ENCODE measurements at regions not wholly inside any gene's neighbourhood (a gene's known extent, or its start where the extent isn't known, plus 50 kb on each side); places are given as distances from the start of the nearest gene placed in this dataset.
"Not testable (repeated sequence)": the region's sequence is repeated elsewhere in the genome, so short reads cannot be mapped to it uniquely, and the experiment has no call there.

- Histone ChIP-seq H3K36me3 (ENCODE audit: insufficient read depth, insufficient read length, low read length) (no peaks in the 10 kb centered on the region), H3K4me3 (ENCODE audit: insufficient read length, low read depth) (no peak overlapping the region), H3K27me3 (ENCODE audit: insufficient read depth, insufficient read length) (no peaks in the 10 kb centered on the region), H3K9ac (ENCODE audit: insufficient read length, low read depth) (no peak overlapping the region), H3K4me1 (ENCODE audit: insufficient read depth, insufficient read length) (peaks cover 3% of the 10 kb centered on the region), H3K9me3 (ENCODE audit: insufficient read depth, low read length) (no peaks in the 10 kb centered on the region)
- DNase-seq (ENCODE audit: low read depth, low spot score), result no peak
- TF ChIP-seq YY1 (IDR thresholded peaks at IDR 0.05; ENCODE audit: insufficient read depth, insufficient read length) (no peak), ZNF274 (IDR thresholded peaks at IDR 0.05; ENCODE audit: low read depth, low read length) (no peak), SUZ12 (IDR thresholded peaks at IDR 0.05; ENCODE audit: extremely low read depth, insufficient read depth, insufficient read length) (no peak)
These were observed 77.4 kb upstream of the MEGF10 start for GRCh38 chr5:127213231-127213630.

DNA sequence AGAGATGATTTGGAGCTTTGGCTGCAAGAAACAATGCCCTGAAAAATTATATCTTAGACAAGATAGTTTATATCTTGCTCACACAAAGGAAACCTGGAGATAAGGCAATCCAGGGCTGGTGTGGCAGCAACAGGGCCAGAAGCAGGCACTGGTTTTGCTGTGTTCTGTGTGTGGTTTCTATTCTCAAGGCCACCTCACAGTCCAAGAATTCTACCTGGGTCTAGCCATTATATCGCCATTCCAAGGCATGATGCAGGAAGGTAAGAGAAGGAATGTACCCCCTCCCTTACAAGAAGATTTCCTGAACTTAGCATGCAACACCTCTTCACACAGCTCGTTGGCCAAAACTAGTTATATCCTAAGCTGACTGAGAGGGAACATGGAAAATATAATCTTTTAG, 74.5 kb upstream of the MEGF10 start:
- Histone ChIP-seq H3K9me3 (ENCODE audit: insufficient read depth, low read length) (no peaks in the 10 kb centered on the region), H3K36me3 (ENCODE audit: insufficient read depth, insufficient read length, low read length) (no peaks in the 10 kb centered on the region), H3K9ac (ENCODE audit: insufficient read length, low read depth) (no peak overlapping the region), H3K27me3 (ENCODE audit: insufficient read depth, insufficient read length) (no peaks in the 10 kb centered on the region), H3K4me3 (ENCODE audit: insufficient read length, low read depth) (no peak overlapping the region), H3K4me1 (ENCODE audit: insufficient read depth, insufficient read length) (peaks cover 3% of the 10 kb centered on the region)
- TF ChIP-seq ZNF274 (IDR thresholded peaks at IDR 0.05; ENCODE audit: low read depth, low read length) (no peak), YY1 (IDR thresholded peaks at IDR 0.05; ENCODE audit: insufficient read depth, insufficient read length) (no peak), SUZ12 (IDR thresholded peaks at IDR 0.05; ENCODE audit: extremely low read depth, insufficient read depth, insufficient read length) (no peak)
- DNase-seq (ENCODE audit: low read depth, low spot score), result no peak

DNA sequence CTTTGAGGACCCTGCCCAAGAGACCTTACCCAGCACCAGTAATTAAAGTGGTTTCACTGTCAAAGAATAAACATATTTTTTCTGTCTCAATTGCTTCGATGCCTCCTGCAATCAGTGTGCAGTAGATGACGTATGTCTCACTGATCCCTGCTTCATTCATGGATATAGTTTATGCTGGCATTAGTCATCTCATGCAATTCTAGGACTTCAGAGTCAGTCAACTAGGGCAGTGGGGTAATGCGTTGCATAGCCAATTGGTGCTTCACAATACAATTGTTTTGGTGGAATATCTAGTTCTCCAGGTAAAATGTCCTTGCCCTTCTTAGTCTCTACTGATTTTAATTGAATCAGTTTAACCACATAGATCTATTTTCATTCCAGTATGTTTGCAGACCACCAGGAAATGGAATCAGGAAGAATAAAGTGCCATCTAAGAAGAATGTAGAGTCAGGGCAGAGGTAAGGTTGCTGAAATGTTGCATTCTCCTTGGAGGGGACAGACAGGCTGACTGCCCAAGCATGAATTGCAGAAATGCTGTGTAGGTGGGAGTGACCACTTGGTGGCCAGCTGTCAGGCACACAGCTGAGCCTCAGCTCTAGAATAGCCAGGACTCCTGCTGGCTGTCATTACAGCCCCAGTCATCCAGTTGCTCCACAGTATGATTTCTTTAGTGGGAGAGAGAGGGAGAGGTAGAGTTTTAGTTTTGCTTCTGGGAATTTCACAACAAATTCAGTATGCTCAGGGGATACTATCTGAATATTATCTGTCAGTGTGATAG, 73.5 kb upstream of the MEGF10 start:
- no peaks in the 10 kb centered on the region for H3K36me3 ChIP-seq (ENCODE audit: insufficient read depth, insufficient read length, low read length)
- H3K27me3 ChIP-seq (ENCODE audit: insufficient read depth, insufficient read length), result no peaks in the 10 kb centered on the region
- no peaks in the 10 kb centered on the region for H3K9me3 ChIP-seq (ENCODE audit: insufficient read depth, low read length)
- H3K9ac ChIP-seq (ENCODE audit: insufficient read length, low read depth), result no peak overlapping the region
- peaks cover 3% of the 10 kb centered on the region for H3K4me1 ChIP-seq (ENCODE audit: insufficient read depth, insufficient read length)
- DNase-seq (ENCODE audit: low read depth, low spot score), result no peak
- H3K4me3 ChIP-seq (ENCODE audit: insufficient read length, low read depth), result no peak overlapping the region
- TF ChIP-seq ZNF274 (IDR thresholded peaks at IDR 0.05; ENCODE audit: low read depth, low read length) (no peak), SUZ12 (IDR thresholded peaks at IDR 0.05; ENCODE audit: extremely low read depth, insufficient read depth, insufficient read length) (no peak), YY1 (IDR thresholded peaks at IDR 0.05; ENCODE audit: insufficient read depth, insufficient read length) (no peak)

GRCh38 chr5:127221936-127222335, 68.7 kb upstream of the MEGF10 start:
- H3K9ac ChIP-seq (ENCODE audit: insufficient read length, low read depth), result not testable (repeated sequence)

GRCh38 chr5:127222571-127223156, 67.9 kb upstream of the MEGF10 start:
- H3K27me3 ChIP-seq (ENCODE audit: insufficient read depth, insufficient read length); H3K4me1 ChIP-seq (ENCODE audit: insufficient read depth, insufficient read length); DNase-seq (ENCODE audit: low read depth, low spot score); H3K9ac ChIP-seq (ENCODE audit: insufficient read length, low read depth); H3K9me3 ChIP-seq (ENCODE audit: insufficient read depth, low read length); H3K36me3 ChIP-seq (ENCODE audit: insufficient read depth, insufficient read length, low read length); H3K4me3 ChIP-seq (ENCODE audit: insufficient read length, low read depth): not testable (repeated sequence)

More at GRCh38 chr5:127221936-127222335, 68.7 kb upstream of the MEGF10 start:
- H3K27me3 ChIP-seq (ENCODE audit: insufficient read depth, insufficient read length); DNase-seq (ENCODE audit: low read depth, low spot score); H3K4me1 ChIP-seq (ENCODE audit: insufficient read depth, insufficient read length); H3K36me3 ChIP-seq (ENCODE audit: insufficient read depth, insufficient read length, low read length); H3K4me3 ChIP-seq (ENCODE audit: insufficient read length, low read depth); H3K9me3 ChIP-seq (ENCODE audit: insufficient read depth, low read length): not testable (repeated sequence)

DNA sequence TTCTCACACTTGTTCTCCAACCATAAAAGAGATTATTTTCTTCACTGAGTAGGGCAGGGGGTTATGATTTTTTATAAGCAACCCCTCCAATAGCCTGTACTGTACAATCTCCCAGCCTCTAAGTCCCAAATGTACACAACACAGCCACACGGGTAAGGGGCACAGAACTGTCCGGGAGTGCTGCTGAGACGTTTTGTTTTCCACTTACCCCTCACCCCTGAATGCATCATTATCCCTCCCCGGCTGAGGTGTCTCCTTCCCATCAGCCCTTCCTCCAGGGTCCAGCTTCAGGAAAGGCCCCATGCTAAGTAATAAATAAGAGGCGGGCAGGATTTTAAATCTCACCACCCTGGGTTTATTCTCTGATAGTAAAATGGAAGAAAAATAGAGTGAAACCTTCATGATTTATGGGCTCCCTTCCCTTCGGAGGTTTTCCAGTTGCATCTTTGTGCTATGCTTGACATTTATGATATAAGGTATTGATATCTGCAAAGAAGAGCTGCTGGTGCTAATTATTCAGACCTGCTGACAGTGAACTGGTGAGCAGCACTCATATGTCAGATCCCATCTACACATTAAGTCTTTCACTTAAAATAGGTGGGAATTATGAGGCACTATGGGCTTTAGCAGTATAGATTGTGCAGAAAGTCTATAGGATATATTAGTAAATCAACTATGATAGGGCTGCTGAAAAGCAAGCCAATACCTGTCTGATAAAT, 67.2 kb upstream of the MEGF10 start:
- no peaks in the 10 kb centered on the region for H3K9me3 ChIP-seq (ENCODE audit: insufficient read depth, low read length)
- no peak for DNase-seq (ENCODE audit: low read depth, low spot score)
- H3K4me3 ChIP-seq (ENCODE audit: insufficient read length, low read depth), result no peak overlapping the region
- TF ChIP-seq YY1 (IDR thresholded peaks at IDR 0.05; ENCODE audit: insufficient read depth, insufficient read length) (no peak), ZNF274 (IDR thresholded peaks at IDR 0.05; ENCODE audit: low read depth, low read length) (no peak), SUZ12 (IDR thresholded peaks at IDR 0.05; ENCODE audit: extremely low read depth, insufficient read depth, insufficient read length) (no peak)
- H3K36me3 ChIP-seq (ENCODE audit: insufficient read depth, insufficient read length, low read length), result no peaks in the 10 kb centered on the region
- no peak overlapping the region for H3K9ac ChIP-seq (ENCODE audit: insufficient read length, low read depth)
- H3K4me1 ChIP-seq (ENCODE audit: insufficient read depth, insufficient read length), result no peaks in the 10 kb centered on the region
- peaks cover 7% of the 10 kb centered on the region for H3K27me3 ChIP-seq (ENCODE audit: insufficient read depth, insufficient read length)

- H3K9ac ChIP-seq (ENCODE audit: insufficient read length, low read depth), result no peak overlapping the region
- no peaks in the 10 kb centered on the region for H3K36me3 ChIP-seq (ENCODE audit: insufficient read depth, insufficient read length, low read length)
- TF ChIP-seq YY1 (IDR thresholded peaks at IDR 0.05; ENCODE audit: insufficient read depth, insufficient read length), result no peak
- no peak for TF ChIP-seq ZNF274 (IDR thresholded peaks at IDR 0.05; ENCODE audit: low read depth, low read length)
- no peak for TF ChIP-seq SUZ12 (IDR thresholded peaks at IDR 0.05; ENCODE audit: extremely low read depth, insufficient read depth, insufficient read length)
- H3K9me3 ChIP-seq (ENCODE audit: insufficient read depth, low read length), result no peaks in the 10 kb centered on the region
- H3K4me1 ChIP-seq (ENCODE audit: insufficient read depth, insufficient read length), result no peaks in the 10 kb centered on the region
- no peak overlapping the region for H3K4me3 ChIP-seq (ENCODE audit: insufficient read length, low read depth)
- no peak for DNase-seq (ENCODE audit: low read depth, low spot score)
- H3K27me3 ChIP-seq (ENCODE audit: insufficient read depth, insufficient read length), result peaks cover 21% of the 10 kb centered on the region
These were observed 62.7 kb upstream of the MEGF10 start for GRCh38 chr5:127227881-127228280.

All from NT2/D1 (cell line).